Right lobe of liver (tissue), 6 donors: ENCODE measurements at regions not wholly inside any gene's neighbourhood (a gene's known extent, or its start where the extent isn't known, plus 50 kb on each side); places are given as distances from the start of the nearest gene placed in this dataset.

Experiments
- ATAC-seq, 4 donors: fragments of 200-7000 bp; cut with Tn5 transposase; one replicate each; pipeline ENCODE4 v1.9.1; 2020; ENCODE audit warnings: mild to moderate bottlenecking in 4 of 4, moderate library complexity in 4 of 4
- DNase-seq, 3 donors: peaks; one replicate each; pipeline ENCODE4 v3.0.0-alpha.2; 2020
- H3K27ac ChIP-seq, 3 donors: fragments of 200-600 bp; one replicate each; pipeline ENCODE4 v1.8.0; 2022
- H3K27me3 ChIP-seq, 2 donors: fragments of 200-600 bp; one replicate each; pipeline ENCODE4 v1.8.0; 2022
- H3K36me3 ChIP-seq, 4 donors: fragments of 200-600 bp; sonication (generic) in 1 of 4; one replicate each; pipeline versions ENCODE4 v1.5.1 to v1.8.0; 2017 to 2022; ENCODE audit warnings: control low read depth in 1 of 4
- H3K4me1 ChIP-seq, 4 donors: fragments of 200-600 bp; sonication (generic) in 1 of 4; one replicate each; pipeline versions ENCODE4 v1.5.1 to v1.8.0; 2017 to 2022; ENCODE audit warnings: control low read depth in 1 of 4
- H3K4me3 ChIP-seq, 3 donors: fragments of 200-600 bp; one replicate each; pipeline ENCODE4 v1.8.0; 2022
- H3K9me3 ChIP-seq, 4 donors: fragments of 200-600 bp; sonication (generic) in 1 of 4; one replicate each; pipeline versions ENCODE4 v1.5.1 to v1.8.0; 2017 to 2022; ENCODE audit warnings: control low read depth in 1 of 4
- POLR2A ChIP-seq: fragments of 450-650 bp; IDR thresholded peaks from one replicate; pipeline ENCODE4 v1.6.1; 2017; ENCODE audit warnings: antibody characterized with exemption, mild to moderate bottlenecking
- WGBS: methylation state at CpG from one replicate; pipeline ENCODE4 v1.1.6; 2018; ENCODE audit warnings: low coverage, low lambda C conversion rate; ENCODE audit not compliant: insufficient coverage; ENCODE audit errors: missing lambda C conversion rate; 5-methylcytosine and 5-hydroxymethylcytosine counted together
- intact Hi-C, 2 donors: fragments of 100-400 bp; cut with DNase I; formaldehyde crosslinking; loops; one replicate each; pipeline versions ENCODE4 v1.11.2 to v1.14.1; 2022
- TF ChIP-seq, protein P1 (sequence below), 4 donors: fragments of 200-600 bp in 3 of 4; fragments of 450-650 bp in 1 of 4; IDR thresholded peaks; one replicate each; pipeline versions ENCODE4 v1.5.1 to v1.8.0; 2016 to 2022; ENCODE audit warnings: antibody characterized with exemption in 4 of 4, mild to moderate bottlenecking in 2 of 4
- donor health status: DM: no; HTN: yes; CAD: no.
- donor health status: DM: no; HTN: no; CAD: no.
- donor health status: DM: no; HTN: no; CAD: no.
- donor health status: DM: no; HTN: yes; CAD: no.
- donor health status: DM: no; HTN: yes; CAD: no.

DNA sequence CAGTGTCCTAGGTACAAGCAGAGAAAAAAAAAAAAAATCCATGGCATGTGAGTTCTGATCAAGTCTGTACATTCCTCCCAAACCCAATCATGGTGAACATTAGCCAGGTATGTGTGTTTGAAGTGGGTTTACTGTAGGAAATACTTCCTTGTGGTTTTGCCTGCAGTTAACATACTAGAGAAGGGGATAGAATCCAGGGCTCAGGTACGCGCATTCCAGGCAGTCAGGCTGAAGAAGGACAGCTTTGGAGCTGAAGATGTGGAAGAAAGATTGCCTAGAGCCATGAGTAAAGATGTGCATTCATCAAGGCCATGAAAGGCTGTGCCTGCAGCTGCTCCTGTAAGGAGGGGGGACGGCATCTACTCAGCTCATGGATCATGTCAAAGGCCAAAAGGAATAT lies 88.2 kb upstream of the NTF3 start:
- 51% methylated on average over 3 of the region's 3 CpGs for WGBS
- TF ChIP-seq, protein P1, sequence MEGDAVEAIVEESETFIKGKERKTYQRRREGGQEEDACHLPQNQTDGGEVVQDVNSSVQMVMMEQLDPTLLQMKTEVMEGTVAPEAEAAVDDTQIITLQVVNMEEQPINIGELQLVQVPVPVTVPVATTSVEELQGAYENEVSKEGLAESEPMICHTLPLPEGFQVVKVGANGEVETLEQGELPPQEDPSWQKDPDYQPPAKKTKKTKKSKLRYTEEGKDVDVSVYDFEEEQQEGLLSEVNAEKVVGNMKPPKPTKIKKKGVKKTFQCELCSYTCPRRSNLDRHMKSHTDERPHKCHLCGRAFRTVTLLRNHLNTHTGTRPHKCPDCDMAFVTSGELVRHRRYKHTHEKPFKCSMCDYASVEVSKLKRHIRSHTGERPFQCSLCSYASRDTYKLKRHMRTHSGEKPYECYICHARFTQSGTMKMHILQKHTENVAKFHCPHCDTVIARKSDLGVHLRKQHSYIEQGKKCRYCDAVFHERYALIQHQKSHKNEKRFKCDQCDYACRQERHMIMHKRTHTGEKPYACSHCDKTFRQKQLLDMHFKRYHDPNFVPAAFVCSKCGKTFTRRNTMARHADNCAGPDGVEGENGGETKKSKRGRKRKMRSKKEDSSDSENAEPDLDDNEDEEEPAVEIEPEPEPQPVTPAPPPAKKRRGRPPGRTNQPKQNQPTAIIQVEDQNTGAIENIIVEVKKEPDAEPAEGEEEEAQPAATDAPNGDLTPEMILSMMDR (IDR thresholded peaks at IDR 0.05), result no peak
- no peak for TF ChIP-seq POLR2A
- DNase-seq, result no peak

DNA sequence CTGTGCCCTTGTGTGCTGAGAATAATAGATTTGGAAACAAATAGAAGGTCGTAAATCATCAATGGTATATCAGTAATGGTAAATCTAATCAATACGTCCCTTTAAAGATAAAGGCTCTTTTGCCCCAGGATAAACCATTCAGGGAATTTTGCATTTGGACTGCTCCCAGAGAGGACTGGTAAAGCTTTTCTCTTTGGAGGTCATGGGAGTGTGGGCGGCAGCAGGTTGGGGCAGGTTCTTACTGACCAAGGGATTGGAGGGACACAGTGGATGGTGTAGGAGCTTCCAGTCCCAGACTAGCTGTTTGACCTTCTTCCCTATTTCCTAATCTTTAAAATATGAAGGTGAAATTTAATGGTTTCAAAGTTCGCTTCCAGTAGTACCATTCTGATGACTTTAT lies 87.8 kb upstream of the NTF3 start:
- intact Hi-C loops, result no loop called here
- no peak for TF ChIP-seq POLR2A
- TF ChIP-seq, protein P1 (IDR thresholded peaks at IDR 0.05), result no peak
- ATAC-seq (no peak), DNase-seq (no peak)
- Histone ChIP-seq H3K36me3 (no peaks in the 10 kb centered on the region), H3K9me3 (no peaks in the 10 kb centered on the region), H3K4me3 (no peak overlapping the region), H3K27ac (no peak overlapping the region), H3K27me3 (no peaks in the 10 kb centered on the region), H3K4me1 (no peaks in the 10 kb centered on the region)
- 26% methylated on average over 4 of the region's 4 CpGs for WGBS

More for the DNA sequence above, 88.2 kb upstream of the NTF3 start:
- H3K27me3 ChIP-seq, result no peaks in the 10 kb centered on the region
- intact Hi-C loops, result no loop called here
- no peaks in the 10 kb centered on the region for H3K9me3 ChIP-seq
- no peak overlapping the region for H3K4me3 ChIP-seq
- no peaks in the 10 kb centered on the region for H3K4me1 ChIP-seq
- no peaks in the 10 kb centered on the region for H3K36me3 ChIP-seq
- H3K27ac ChIP-seq, result no peak overlapping the region
- ATAC-seq, result no peak

DNA sequence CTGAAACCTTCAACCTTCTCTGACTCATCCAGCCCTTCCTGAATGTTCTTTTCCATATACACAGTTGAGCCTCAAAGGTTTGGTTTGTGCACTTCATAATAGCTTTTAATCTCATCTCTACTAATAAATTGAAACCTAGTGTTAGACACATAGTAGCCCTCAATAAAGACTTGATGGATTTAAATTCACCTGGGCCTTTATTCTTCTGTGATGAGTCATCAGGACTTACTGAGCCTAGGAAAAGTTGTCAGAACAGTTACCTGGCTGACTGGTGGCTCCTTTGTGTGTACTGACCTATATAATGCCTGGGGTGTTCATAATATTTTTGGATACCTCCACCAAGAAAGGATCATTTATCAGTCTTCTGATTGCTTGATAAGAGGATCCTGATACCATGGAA lies 86.4 kb upstream of the NTF3 start:
- Histone ChIP-seq H3K9me3 (no peaks in the 10 kb centered on the region), H3K4me1 (no peaks in the 10 kb centered on the region), H3K27me3 (no peaks in the 10 kb centered on the region), H3K36me3 (no peaks in the 10 kb centered on the region), H3K4me3 (no peak overlapping the region), H3K27ac (no peak overlapping the region)
- ATAC-seq (no peak), DNase-seq (no peak)
- intact Hi-C loops, result no loop called here
- no peak for TF ChIP-seq POLR2A
- TF ChIP-seq, protein P1 (IDR thresholded peaks at IDR 0.05), result no peak

DNA sequence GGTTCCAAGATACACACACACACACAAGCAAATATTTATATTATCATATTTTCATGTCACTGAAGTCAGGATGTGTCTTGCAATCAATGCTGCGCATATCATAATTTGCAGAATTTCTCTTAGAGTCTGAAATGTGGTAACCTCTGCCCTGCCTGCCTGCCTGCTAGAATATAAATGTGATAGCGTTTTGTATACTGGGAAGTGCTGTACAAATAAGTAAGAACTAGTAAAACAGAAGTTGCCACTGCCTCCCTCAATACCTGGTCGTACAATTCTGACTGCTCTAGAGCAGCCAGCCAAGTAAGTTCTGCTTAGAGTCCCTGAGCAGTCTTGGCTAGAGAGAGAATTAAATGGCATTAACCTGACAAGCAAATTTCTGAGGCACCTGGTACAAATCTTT lies 83.9 kb upstream of the NTF3 start:
- Histone ChIP-seq H3K27me3 (no peaks in the 10 kb centered on the region), H3K36me3 (no peaks in the 10 kb centered on the region), H3K9me3 (no peaks in the 10 kb centered on the region), H3K4me1 (no peaks in the 10 kb centered on the region), H3K27ac (no peak overlapping the region), H3K4me3 (no peak overlapping the region)
- WGBS, result 19% methylated on average over 3 of the region's 3 CpGs
- ATAC-seq (no peak), DNase-seq (no peak)
- intact Hi-C loops, result no loop called here
- TF ChIP-seq, protein P1 (IDR thresholded peaks at IDR 0.05), result no peak
- TF ChIP-seq POLR2A, result no peak

DNA sequence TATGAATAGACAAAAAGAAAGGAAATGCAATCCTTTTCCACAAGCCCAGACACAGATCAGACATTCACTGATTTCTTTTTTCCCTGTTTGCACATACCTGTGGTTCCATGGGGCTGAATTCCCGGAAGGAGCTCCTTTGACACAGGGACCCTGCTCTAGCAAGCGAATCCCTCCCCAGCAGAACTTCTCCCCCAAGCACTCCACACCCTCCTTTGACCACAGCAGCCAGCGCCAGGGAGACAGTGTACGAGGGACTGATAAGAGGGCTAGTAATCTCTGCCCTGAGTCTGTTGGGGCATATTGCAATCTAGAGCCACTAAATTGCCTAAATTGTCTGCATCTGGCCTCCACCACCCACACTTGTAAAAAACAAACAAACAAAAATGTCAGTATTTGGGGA lies 83.4 kb upstream of the NTF3 start:
- Histone ChIP-seq H3K9me3 (no peaks in the 10 kb centered on the region), H3K4me1 (no peaks in the 10 kb centered on the region), H3K27me3 (no peaks in the 10 kb centered on the region), H3K27ac (no peak overlapping the region), H3K4me3 (no peak overlapping the region), H3K36me3 (no peaks in the 10 kb centered on the region)
- intact Hi-C loops, result no loop called here
- ATAC-seq, result no peak
- no peak for DNase-seq
- TF ChIP-seq POLR2A, result no peak
- TF ChIP-seq, protein P1 (IDR thresholded peaks at IDR 0.05), result no peak
- 14% methylated on average over 3 of the region's 4 CpGs for WGBS
